ENCODE measurements at regions not wholly inside any gene's neighbourhood (a gene's known extent, or its start where the extent isn't known, plus 50 kb on each side); places are given as distances from the start of the nearest gene placed in this dataset.

DNA sequence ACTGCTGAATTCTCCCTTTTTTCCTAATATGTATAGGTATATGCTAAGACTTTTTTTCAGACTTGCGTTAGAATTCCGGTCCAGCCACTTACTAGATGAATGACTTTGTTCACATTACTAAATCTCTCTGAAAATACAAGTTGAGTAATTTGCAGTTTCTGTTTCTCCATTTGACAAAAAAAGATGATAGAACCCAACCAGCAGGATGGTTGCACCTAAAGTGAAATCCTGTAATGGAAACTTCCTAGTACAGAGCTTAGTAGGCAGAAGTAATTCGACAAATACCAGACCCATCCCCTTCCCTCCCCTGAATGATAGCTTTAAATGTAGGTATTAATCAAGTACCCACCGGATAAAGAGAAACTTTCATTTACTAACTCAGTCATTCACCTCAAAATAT is 113.6 kb upstream of the RAP1B start:
- H3K4me1 ChIP-seq (ENCODE audit: insufficient read depth, low read length) = peaks cover 3% of the 10 kb centered on the region
- no peaks in the 10 kb centered on the region for H3K36me3 ChIP-seq (ENCODE audit: insufficient read depth, low read length)
- H3K9me3 ChIP-seq (ENCODE audit: low read length) = no peaks in the 10 kb centered on the region
- H2AFZ ChIP-seq (ENCODE audit: low read depth, low read length) = no peak overlapping the region
- H3K27me3 ChIP-seq (ENCODE audit: insufficient read depth, low read length) = no peaks in the 10 kb centered on the region
- H3K4me3 ChIP-seq (ENCODE audit: low read length) = no peak overlapping the region

DNA sequence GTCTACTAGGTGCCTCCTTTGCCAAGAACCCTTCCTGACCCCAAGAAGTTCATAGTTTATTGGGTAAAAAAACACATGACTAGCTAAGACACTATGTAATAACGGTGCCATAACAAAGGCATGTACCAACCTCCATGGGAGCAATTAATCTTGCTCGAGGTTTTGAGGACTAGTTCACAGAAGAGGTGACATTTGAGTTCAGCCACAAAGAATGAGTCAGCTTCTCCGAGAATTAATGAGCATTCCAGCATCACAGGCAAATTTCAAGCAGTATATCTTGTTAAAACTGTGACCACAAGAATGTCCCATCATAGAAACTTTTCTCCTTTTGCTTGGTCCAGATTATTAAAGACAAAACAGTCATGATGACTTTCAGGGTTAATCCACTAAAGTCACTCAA is 113.0 kb upstream of the RAP1B start:
- no peaks in the 10 kb centered on the region for H3K36me3 ChIP-seq (ENCODE audit: insufficient read depth, low read length)
- H3K4me3 ChIP-seq (ENCODE audit: low read length) = no peak overlapping the region
- no peaks in the 10 kb centered on the region for H3K9me3 ChIP-seq (ENCODE audit: low read length)
- no peaks in the 10 kb centered on the region for H3K27me3 ChIP-seq (ENCODE audit: insufficient read depth, low read length)
- no peak overlapping the region for H2AFZ ChIP-seq (ENCODE audit: low read depth, low read length)
- peaks cover 3% of the 10 kb centered on the region for H3K4me1 ChIP-seq (ENCODE audit: insufficient read depth, low read length)

- H3K36me3 ChIP-seq (ENCODE audit: insufficient read depth, low read length) = no peaks in the 10 kb centered on the region
- H2AFZ ChIP-seq (ENCODE audit: low read depth, low read length) = no peak overlapping the region
- no peaks in the 10 kb centered on the region for H3K9me3 ChIP-seq (ENCODE audit: low read length)
- H3K27me3 ChIP-seq (ENCODE audit: insufficient read depth, low read length) = no peaks in the 10 kb centered on the region
- peaks cover 3% of the 10 kb centered on the region for H3K4me1 ChIP-seq (ENCODE audit: insufficient read depth, low read length)
- H3K4me3 ChIP-seq (ENCODE audit: low read length) = no peak overlapping the region
These were observed 112.0 kb upstream of the RAP1B start for GRCh38 chr12:68498736-68499135.

DNA sequence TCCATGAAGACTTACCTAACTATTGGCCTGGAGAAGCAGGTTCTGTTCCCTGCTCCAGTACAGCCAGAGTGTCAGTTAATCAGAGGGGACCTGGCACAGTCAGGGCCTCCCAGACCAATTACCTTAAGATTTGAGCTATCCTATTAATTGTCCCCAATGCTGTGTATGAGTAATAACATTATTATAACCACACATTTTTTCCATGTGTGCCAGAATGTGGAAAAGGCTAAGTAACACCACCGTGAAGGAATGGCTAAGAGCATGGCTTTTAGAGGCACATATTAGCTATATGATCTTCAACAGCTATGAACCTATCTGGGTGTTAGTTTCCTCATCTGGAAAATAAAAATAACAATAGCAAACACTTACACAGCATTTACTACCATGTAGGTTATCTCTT is 111.1 kb upstream of the RAP1B start:
- Histone ChIP-seq H3K27me3 (ENCODE audit: insufficient read depth, low read length) (no peaks in the 10 kb centered on the region), H3K36me3 (ENCODE audit: insufficient read depth, low read length) (no peaks in the 10 kb centered on the region), H2AFZ (ENCODE audit: low read depth, low read length) (no peak overlapping the region), H3K4me1 (ENCODE audit: insufficient read depth, low read length) (peaks cover 3% of the 10 kb centered on the region), H3K4me3 (ENCODE audit: low read length) (no peak overlapping the region), H3K9me3 (ENCODE audit: low read length) (no peaks in the 10 kb centered on the region)

DNA sequence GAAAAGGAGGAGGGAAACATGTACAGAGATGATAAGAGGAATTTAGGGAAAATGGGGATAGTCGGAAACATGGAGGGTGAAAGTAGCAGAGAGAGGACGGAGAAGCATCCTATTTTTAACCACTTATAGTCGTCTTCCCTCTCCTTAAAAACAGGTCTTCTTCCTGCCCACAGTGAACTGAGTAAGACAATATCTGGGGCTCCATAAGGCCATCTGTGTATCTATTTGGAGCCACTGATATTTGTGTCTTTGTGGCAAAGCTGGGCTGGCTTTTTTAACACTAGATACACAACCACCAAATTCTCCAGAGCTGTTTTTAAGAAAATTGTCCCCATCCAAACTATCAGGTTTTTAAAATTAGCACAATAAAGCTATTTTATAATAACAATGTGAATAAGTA is 109.5 kb upstream of the RAP1B start:
- H2AFZ ChIP-seq (ENCODE audit: low read depth, low read length) = no peak overlapping the region
- no peaks in the 10 kb centered on the region for H3K36me3 ChIP-seq (ENCODE audit: insufficient read depth, low read length)
- H3K4me1 ChIP-seq (ENCODE audit: insufficient read depth, low read length) = peaks cover 3% of the 10 kb centered on the region
- no peaks in the 10 kb centered on the region for H3K9me3 ChIP-seq (ENCODE audit: low read length)
- no peak overlapping the region for H3K4me3 ChIP-seq (ENCODE audit: low read length)
- H3K27me3 ChIP-seq (ENCODE audit: insufficient read depth, low read length) = no peaks in the 10 kb centered on the region

DNA sequence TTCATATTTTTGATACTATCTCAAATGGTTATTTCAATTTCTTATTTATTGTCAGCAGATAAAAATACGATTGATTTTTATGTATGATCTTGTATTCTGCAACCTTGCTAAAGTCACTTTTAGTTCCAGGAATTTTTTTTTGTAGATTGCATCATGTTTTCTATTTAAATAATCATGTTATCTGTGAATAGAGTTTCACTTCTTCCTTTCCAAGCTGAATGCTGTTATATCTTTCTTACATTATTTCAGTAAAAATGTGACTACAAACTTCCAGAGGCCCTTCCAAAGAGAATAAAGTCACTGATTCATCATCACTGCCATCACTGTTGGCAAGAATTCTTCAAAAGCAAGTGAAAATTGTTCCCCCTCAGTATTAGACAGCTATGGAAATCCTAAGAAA is 104.7 kb upstream of the RAP1B start:
- Histone ChIP-seq H3K4me1 (ENCODE audit: insufficient read depth, low read length) (no peaks in the 10 kb centered on the region), H3K27me3 (ENCODE audit: insufficient read depth, low read length) (peaks cover 4% of the 10 kb centered on the region), H3K9me3 (ENCODE audit: low read length) (no peaks in the 10 kb centered on the region), H2AFZ (ENCODE audit: low read depth, low read length) (no peak overlapping the region), H3K36me3 (ENCODE audit: insufficient read depth, low read length) (no peaks in the 10 kb centered on the region), H3K4me3 (ENCODE audit: low read length) (no peak overlapping the region)

- H3K36me3 ChIP-seq (ENCODE audit: insufficient read depth, low read length) = no peaks in the 10 kb centered on the region
- no peaks in the 10 kb centered on the region for H3K4me1 ChIP-seq (ENCODE audit: insufficient read depth, low read length)
- peaks cover 4% of the 10 kb centered on the region for H3K27me3 ChIP-seq (ENCODE audit: insufficient read depth, low read length)
- H2AFZ ChIP-seq (ENCODE audit: low read depth, low read length) = no peak overlapping the region
- no peak overlapping the region for H3K4me3 ChIP-seq (ENCODE audit: low read length)
- no peaks in the 10 kb centered on the region for H3K9me3 ChIP-seq (ENCODE audit: low read length)
These were observed 104.1 kb upstream of the RAP1B start for GRCh38 chr12:68506619-68507018.

DNA sequence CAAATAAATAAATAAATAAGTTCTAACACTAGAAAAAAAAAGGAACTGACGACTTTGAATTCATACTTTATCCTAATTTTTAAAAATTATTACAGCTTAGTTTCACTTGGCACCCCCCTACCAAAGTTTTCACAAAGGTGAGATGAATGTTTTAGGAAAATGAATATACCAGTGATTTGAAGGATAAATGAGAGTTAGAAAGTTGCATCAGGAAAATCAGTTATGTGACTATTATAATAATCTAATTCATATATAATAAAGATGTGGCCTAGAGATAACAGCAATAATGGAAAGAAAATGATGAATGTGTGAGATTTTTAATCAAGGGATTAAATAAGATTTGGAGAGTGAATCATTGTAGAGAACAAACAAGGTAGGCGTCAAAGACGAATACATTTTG is 103.0 kb upstream of the RAP1B start:
- Histone ChIP-seq H3K4me1 (ENCODE audit: insufficient read depth, low read length) (no peaks in the 10 kb centered on the region), H3K36me3 (ENCODE audit: insufficient read depth, low read length) (no peaks in the 10 kb centered on the region), H3K27me3 (ENCODE audit: insufficient read depth, low read length) (peaks cover 4% of the 10 kb centered on the region), H3K4me3 (ENCODE audit: low read length) (no peak overlapping the region), H2AFZ (ENCODE audit: low read depth, low read length) (no peak overlapping the region), H3K9me3 (ENCODE audit: low read length) (no peaks in the 10 kb centered on the region)

GRCh38 chr12:68508576-68508975 is 102.1 kb upstream of the RAP1B start:
- H3K9me3 ChIP-seq (ENCODE audit: low read length) = no peaks in the 10 kb centered on the region
- no peak overlapping the region for H2AFZ ChIP-seq (ENCODE audit: low read depth, low read length)
- H3K36me3 ChIP-seq (ENCODE audit: insufficient read depth, low read length) = no peaks in the 10 kb centered on the region
- H3K4me1 ChIP-seq (ENCODE audit: insufficient read depth, low read length) = no peaks in the 10 kb centered on the region
- H3K27me3 ChIP-seq (ENCODE audit: insufficient read depth, low read length) = peaks cover 4% of the 10 kb centered on the region
- no peak overlapping the region for H3K4me3 ChIP-seq (ENCODE audit: low read length)

GRCh38 chr12:68509242-68509641 is 101.5 kb upstream of the RAP1B start:
- peaks cover 4% of the 10 kb centered on the region for H3K27me3 ChIP-seq (ENCODE audit: insufficient read depth, low read length)
- no peaks in the 10 kb centered on the region for H3K9me3 ChIP-seq (ENCODE audit: low read length)
- no peaks in the 10 kb centered on the region for H3K4me1 ChIP-seq (ENCODE audit: insufficient read depth, low read length)
- H3K4me3 ChIP-seq (ENCODE audit: low read length) = no peak overlapping the region
- H2AFZ ChIP-seq (ENCODE audit: low read depth, low read length) = no peak overlapping the region
- no peaks in the 10 kb centered on the region for H3K36me3 ChIP-seq (ENCODE audit: insufficient read depth, low read length)

GRCh38 chr12:68510397-68510796 is 100.3 kb upstream of the RAP1B start:
- H3K4me3 ChIP-seq (ENCODE audit: low read length) = no peak overlapping the region
- no peak overlapping the region for H2AFZ ChIP-seq (ENCODE audit: low read depth, low read length)
- H3K9me3 ChIP-seq (ENCODE audit: low read length) = no peaks in the 10 kb centered on the region
- no peaks in the 10 kb centered on the region for H3K36me3 ChIP-seq (ENCODE audit: insufficient read depth, low read length)
- H3K4me1 ChIP-seq (ENCODE audit: insufficient read depth, low read length) = no peaks in the 10 kb centered on the region
- peaks cover 4% of the 10 kb centered on the region for H3K27me3 ChIP-seq (ENCODE audit: insufficient read depth, low read length)

GRCh38 chr12:68514807-68515411 is 95.8 kb upstream of the RAP1B start:
- Histone ChIP-seq H3K9me3 (ENCODE audit: low read length) (no peaks in the 10 kb centered on the region), H3K27me3 (ENCODE audit: insufficient read depth, low read length) (no peaks in the 10 kb centered on the region), H3K36me3 (ENCODE audit: insufficient read depth, low read length) (no peaks in the 10 kb centered on the region), H2AFZ (ENCODE audit: low read depth, low read length) (no peak overlapping the region), H3K4me3 (ENCODE audit: low read length) (no peak overlapping the region), H3K4me1 (ENCODE audit: insufficient read depth, low read length) (no peaks in the 10 kb centered on the region)

DNA sequence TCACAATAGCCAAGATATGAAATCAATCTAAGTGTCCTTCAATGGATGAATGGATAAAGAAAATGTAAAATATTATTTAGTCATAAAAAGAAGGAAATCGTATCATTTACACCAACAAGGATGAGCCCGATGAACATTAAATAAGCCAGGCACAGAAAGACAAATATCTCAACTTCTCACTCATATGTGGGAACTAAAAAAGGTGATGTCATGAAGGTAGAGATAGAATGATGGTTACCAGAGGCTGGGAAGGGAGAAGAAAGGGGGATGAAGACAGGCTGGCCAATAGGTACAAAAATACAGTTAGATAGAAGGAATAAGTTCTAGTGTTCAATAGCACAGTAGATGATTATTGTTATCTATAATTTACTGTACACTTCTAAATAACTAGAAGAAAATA is 94.9 kb upstream of the RAP1B start:
- H3K27me3 ChIP-seq (ENCODE audit: insufficient read depth, low read length) = no peaks in the 10 kb centered on the region
- H2AFZ ChIP-seq (ENCODE audit: low read depth, low read length) = no peak overlapping the region

GRCh38 chr12:68521321-68521839 is 89.3 kb upstream of the RAP1B start:
- Histone ChIP-seq H2AFZ (ENCODE audit: low read depth, low read length) (no peak overlapping the region), H3K36me3 (ENCODE audit: insufficient read depth, low read length) (no peaks in the 10 kb centered on the region), H3K4me1 (ENCODE audit: insufficient read depth, low read length) (no peaks in the 10 kb centered on the region), H3K4me3 (ENCODE audit: low read length) (no peak overlapping the region), H3K9me3 (ENCODE audit: low read length) (no peaks in the 10 kb centered on the region), H3K27me3 (ENCODE audit: insufficient read depth, low read length) (no peaks in the 10 kb centered on the region)

More for the DNA sequence above, 94.9 kb upstream of the RAP1B start:
- Histone ChIP-seq H3K9me3 (ENCODE audit: low read length) (no peaks in the 10 kb centered on the region), H3K4me3 (ENCODE audit: low read length) (no peak overlapping the region), H3K4me1 (ENCODE audit: insufficient read depth, low read length) (no peaks in the 10 kb centered on the region), H3K36me3 (ENCODE audit: insufficient read depth, low read length) (no peaks in the 10 kb centered on the region)

Data from neuron (in vitro differentiated cells).